ENCODE measurements at regions not wholly inside any gene's neighbourhood (a gene's known extent, or its start where the extent isn't known, plus 50 kb on each side); places are given as distances from the start of the nearest gene placed in this dataset.

DNA sequence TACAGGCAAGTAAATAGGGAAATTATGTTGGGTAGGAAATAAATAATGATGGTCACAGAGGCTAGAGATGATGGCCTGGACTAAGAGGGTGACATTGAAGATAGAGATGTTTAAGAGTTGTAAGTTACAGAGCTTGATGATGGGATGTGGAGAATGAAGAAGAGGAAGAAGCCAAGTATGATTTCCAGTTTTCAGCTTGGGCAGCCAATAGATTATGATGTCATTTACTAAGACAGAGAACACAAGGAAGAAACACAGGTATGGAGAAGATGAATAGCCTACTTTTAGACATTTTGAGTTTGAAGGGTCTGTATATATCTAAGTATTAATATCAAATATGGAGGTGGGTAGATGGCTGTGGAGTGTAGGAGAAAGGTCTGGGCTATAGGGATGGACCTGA, 56.0 kb upstream of the PRELP start:
- no peak for TF ChIP-seq CTCF (IDR thresholded peaks at IDR 0.05)
- TF ChIP-seq POLR2A (IDR thresholded peaks at IDR 0.05) = no peak
